NCI-H2107 (cell line): ENCODE measurements at regions not wholly inside any gene's neighbourhood (a gene's known extent, or its start where the extent isn't known, plus 50 kb on each side); places are given as distances from the start of the nearest gene placed in this dataset.
A peak's percentile ranks its signal among the peaks of the same experiment; 100 is the strongest.
"Not testable (repeated sequence)": the region's sequence is repeated elsewhere in the genome, so short reads cannot be mapped to it uniquely, and the experiment has no call there.

Source experiments
- DNase-seq: peaks from one replicate; lab custom pipeline; 2025; lab: John Stamatoyannopoulos, UW

DNA sequence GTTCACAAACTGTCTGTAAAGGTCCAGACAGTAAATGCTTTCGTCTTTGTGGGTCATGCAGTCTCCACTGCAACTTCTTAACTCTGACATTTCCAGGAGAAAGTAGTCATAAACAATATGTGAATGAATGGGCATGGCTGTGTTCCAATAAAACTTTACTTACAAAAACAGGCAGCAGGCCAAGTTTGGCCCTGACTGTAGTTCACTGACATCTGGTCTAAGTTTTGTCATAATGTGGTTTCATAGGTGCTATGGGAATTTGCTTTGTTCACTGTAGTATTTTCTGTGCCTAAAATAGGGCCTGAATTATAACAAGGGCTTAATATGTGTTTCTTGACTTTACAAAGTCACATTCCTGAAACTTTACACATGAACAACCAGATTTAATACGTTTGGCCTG is 186.0 kb upstream of the KBTBD8 start:
- DNase-seq = no peak

DNA sequence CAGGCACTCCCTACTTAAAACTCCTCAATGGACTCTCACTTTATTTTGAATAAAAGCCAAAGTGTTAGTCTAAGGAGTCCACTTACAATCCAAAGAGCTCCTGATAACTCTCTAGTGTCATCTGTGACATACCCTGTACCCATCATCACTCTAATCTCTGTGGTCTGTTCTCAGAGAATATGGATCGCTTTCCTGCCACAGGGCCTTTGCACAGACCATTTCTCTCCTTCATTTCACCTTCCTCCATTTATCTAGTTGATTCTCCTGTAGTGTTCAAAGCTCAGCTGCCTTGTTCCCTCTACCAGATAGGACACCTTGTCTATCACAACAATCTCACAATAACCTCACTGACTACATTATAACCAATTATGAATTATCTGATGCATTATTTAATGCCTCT is 185.4 kb upstream of the KBTBD8 start:
- no peak for DNase-seq

- DNase-seq = no peak
Measured at GRCh38 chr3:66816090-66816761, 181.9 kb upstream of the KBTBD8 start.

DNA sequence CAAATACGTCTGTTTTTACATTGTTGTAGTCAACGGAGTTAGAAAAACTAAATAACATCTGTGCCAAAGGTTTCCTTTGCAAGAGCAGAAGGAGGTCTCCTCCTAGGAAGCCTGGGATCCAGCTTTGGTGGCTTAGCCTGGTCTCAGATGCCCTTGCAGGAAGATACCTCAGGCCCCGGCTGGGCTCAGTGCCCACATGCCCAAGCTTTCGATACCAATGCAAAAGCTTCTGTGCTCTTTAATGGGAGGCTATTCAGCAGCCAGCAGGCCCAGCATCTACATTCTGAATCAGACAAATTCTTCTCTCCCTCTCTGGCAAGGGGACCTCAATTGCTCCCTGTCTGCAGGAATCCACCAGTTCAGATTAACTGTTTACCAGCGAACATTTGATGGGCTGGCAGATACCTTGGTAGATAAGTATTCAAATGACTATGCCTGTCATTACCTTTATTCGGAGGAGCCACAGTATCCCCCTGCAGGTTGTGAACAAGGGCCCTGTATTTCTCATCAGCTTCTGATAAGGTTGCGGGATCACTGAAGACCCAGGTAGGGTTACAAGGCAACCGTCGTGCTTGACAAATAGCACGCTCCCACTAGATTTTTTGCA is 180.1 kb upstream of the KBTBD8 start:
- DNase-seq = no peak

- DNase-seq = no peak
Measured at GRCh38 chr3:66819993-66820501, 178.1 kb upstream of the KBTBD8 start.

- DNase-seq = peak; percentile 11
Measured at GRCh38 chr3:66822186-66823008, 175.7 kb upstream of the KBTBD8 start.

DNA sequence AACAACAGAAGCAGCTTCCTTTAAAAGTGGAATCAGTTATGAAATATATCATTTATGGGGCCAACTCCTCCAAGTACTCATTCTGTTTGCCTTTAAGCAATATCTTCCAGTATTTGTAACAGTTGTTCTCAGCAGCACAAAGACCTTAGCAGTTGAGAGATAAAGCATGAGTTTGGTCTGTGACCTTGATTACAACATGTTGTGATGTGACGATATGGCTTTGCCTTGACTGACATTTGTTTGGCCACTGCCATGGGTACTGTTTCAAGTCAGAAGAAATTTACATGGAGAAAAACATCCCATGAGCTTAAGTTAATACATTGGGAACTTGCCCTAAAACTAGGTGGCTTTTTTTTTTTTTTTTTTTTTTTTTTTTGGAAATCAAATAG is 175.1 kb upstream of the KBTBD8 start:
- no peak for DNase-seq

DNA sequence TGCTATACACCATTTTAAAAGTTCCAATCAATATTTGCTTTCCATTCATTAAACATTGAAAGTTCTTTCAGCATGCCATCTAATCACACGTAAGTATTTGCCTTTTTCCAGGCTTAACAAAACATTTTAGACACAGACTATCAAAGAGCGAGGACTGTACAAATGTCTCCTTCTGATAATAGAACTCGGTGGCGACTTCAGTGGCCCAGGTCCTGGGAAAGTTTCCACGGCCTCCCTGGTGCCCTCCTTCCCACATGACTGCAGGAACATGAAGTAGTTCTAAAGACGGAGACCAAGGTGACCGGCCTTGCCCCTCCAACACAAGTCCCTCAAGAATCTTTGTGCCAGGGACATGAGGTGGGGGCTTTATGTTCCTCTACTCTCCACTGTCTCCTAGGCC is 174.6 kb upstream of the KBTBD8 start:
- DNase-seq = no peak

- DNase-seq = no peak
Measured at GRCh38 chr3:66825375-66825774, 172.7 kb upstream of the KBTBD8 start.

GRCh38 chr3:66827726-66828125 is 170.4 kb upstream of the KBTBD8 start:
- no peak for DNase-seq

DNA sequence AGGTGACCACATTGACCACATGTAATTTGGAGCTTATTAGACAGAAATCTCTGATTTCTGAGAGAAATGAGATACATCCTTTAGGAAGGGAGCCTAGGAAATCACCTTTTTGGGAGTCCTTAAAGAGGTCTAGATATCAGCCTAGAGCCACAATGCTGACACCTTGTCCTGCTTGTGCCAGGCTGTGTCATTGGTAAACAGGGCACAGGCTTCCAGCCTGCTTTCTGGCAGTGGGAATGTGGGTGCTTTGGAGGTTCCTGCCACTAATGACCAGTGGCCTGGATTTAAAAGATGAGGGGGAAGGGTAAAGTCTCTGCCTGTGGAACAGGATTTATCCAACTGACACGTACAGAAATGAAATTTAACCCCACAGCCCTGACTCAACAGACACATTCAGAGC is 169.8 kb upstream of the KBTBD8 start:
- DNase-seq = no peak

- DNase-seq = no peak
Measured at GRCh38 chr3:66830301-66830700, 167.8 kb upstream of the KBTBD8 start.

- no peak for DNase-seq
Measured at GRCh38 chr3:66831931-66832330, 166.2 kb upstream of the KBTBD8 start.

DNA sequence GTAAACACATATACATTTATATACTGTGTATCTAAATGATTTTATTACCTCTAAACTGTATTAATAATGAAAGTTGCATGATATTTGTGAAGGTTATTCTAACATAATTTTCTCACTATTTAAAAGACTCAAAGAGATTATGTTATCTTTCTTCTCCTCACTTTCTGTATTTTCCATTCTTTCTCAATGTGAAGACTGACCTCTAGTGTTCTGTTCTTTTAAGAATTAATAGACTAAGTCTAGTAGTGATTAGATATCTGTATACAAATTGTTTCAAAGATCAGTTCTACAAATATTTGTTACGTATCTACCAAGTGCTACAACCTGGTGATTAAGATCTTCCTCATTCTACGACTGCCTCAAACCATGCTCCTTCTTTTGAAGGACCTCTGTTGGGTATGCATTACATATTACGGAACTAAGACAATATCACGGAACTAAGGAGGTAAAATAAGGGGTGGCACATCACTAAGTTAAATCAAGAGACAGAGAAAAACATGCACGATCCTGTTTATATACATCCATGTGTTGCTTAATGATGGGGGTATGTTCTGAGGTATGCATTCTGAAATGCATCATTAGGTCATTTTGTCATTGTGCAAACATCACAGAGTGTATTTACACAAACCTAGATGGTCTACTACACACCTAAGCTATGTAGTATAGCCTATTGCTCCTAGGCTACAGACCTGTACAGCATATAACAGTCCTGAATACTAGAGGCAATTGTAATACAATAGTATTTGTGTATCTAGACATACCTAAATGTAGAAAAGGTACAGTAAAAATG is 161.5 kb upstream of the KBTBD8 start:
- DNase-seq = no peak

DNA sequence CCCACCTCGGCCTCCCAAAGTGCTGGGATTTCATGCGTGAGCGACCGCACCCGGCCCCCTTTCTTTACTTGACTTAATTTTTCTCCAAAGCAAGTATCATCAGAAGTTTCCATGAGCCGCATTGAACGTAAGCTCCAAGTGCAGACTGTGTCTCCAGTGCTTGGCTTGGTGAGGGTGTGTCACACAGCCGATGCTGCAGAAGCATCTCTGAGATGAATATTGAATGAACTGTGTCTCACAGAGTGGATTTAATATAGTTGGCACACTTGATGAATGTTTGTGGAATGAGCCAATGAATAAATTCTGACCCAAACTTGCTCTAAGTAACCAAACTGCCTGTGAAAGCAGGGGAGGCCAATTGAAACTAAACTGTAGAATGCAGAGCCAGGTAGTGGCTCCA is 159.4 kb upstream of the KBTBD8 start:
- no peak for DNase-seq

GRCh38 chr3:66839508-66839907 is 158.6 kb upstream of the KBTBD8 start:
- no peak for DNase-seq

- DNase-seq = not testable (repeated sequence)
Measured at GRCh38 chr3:66842761-66843464, 155.2 kb upstream of the KBTBD8 start.

- DNase-seq = no peak
Measured at GRCh38 chr3:66851894-66852613, 146.1 kb upstream of the KBTBD8 start.

- DNase-seq = no peak
Measured at GRCh38 chr3:66854601-66855151, 143.4 kb upstream of the KBTBD8 start.

DNA sequence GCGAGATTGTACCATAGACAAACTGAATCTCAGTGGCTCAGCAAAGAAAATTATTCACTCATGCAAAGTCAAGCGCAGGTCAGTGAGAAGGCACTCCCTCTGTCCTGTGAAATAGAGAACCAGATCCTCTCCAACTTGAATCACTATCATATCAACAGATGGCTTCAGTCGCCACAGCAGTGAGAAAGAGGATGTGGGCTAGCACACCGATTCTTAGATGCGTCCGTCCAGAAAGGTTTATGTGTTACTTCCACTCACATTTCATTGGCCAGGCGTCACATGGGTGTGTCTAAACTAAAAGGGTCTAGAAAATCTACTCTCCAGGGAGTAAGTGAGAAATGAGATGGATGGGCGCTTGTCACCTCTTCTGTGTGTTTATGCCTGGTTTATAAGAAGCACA is 141.6 kb upstream of the KBTBD8 start:
- DNase-seq = no peak
